ENCODE measurements at regions not wholly inside any gene's neighbourhood (a gene's known extent, or its start where the extent isn't known, plus 50 kb on each side); places are given as distances from the start of the nearest gene placed in this dataset.
"Not testable (repeated sequence)": the region's sequence is repeated elsewhere in the genome, so short reads cannot be mapped to it uniquely, and the experiment has no call there.

GRCh38 chr4:60400593-60400992, 799.5 kb upstream of the ADGRL3 start:
- DNase-seq = no peak

GRCh38 chr4:60404027-60404426, 796.1 kb upstream of the ADGRL3 start:
- DNase-seq = no peak

- no peak for DNase-seq
Observed at GRCh38 chr4:60422439-60422838, 777.7 kb upstream of the ADGRL3 start.

- DNase-seq = not testable (repeated sequence)
Observed at GRCh38 chr4:60423573-60424184, 776.4 kb upstream of the ADGRL3 start.

GRCh38 chr4:60432911-60433310, 767.2 kb upstream of the ADGRL3 start:
- DNase-seq = no peak

- DNase-seq = no peak
Observed at GRCh38 chr4:60443068-60443467, 757.1 kb upstream of the ADGRL3 start.

- no peak for DNase-seq
Observed at GRCh38 chr4:60443796-60444195, 756.3 kb upstream of the ADGRL3 start.

- DNase-seq = no peak
Observed at GRCh38 chr4:60450054-60450453, 750.1 kb upstream of the ADGRL3 start.

- no peak for DNase-seq
Observed at GRCh38 chr4:60452266-60452665, 747.9 kb upstream of the ADGRL3 start.

GRCh38 chr4:60455380-60455779, 744.7 kb upstream of the ADGRL3 start:
- no peak for DNase-seq

- DNase-seq = no peak
Observed at GRCh38 chr4:60461551-60461950, 738.6 kb upstream of the ADGRL3 start.

GRCh38 chr4:60463857-60464502, 736.1 kb upstream of the ADGRL3 start:
- DNase-seq = no peak

GRCh38 chr4:60482921-60483351, 717.2 kb upstream of the ADGRL3 start:
- no peak for DNase-seq

GRCh38 chr4:60485276-60485675, 714.9 kb upstream of the ADGRL3 start:
- no peak for DNase-seq

- DNase-seq = not testable (repeated sequence)
Observed at GRCh38 chr4:60487118-60487761, 712.9 kb upstream of the ADGRL3 start.

GRCh38 chr4:60500810-60501209, 699.3 kb upstream of the ADGRL3 start:
- DNase-seq = no peak

- DNase-seq = no peak
Observed at GRCh38 chr4:60502733-60503132, 697.4 kb upstream of the ADGRL3 start.

GRCh38 chr4:60506061-60506460, 694.1 kb upstream of the ADGRL3 start:
- DNase-seq = no peak

- no peak for DNase-seq
Observed at GRCh38 chr4:60522265-60522664, 677.9 kb upstream of the ADGRL3 start.

- no peak for DNase-seq
Observed at GRCh38 chr4:60531776-60532379, 668.2 kb upstream of the ADGRL3 start.

GRCh38 chr4:60544981-60545380, 655.1 kb upstream of the ADGRL3 start:
- DNase-seq = no peak

- DNase-seq = peak; percentile 23
Observed at GRCh38 chr4:60562334-60562733, 637.8 kb upstream of the ADGRL3 start.

- no peak for DNase-seq
Observed at GRCh38 chr4:60565558-60565957, 634.6 kb upstream of the ADGRL3 start.

GRCh38 chr4:60575336-60575735, 624.8 kb upstream of the ADGRL3 start:
- no peak for DNase-seq
